HepG2 (cell line): ENCODE measurements at regions not wholly inside any gene's neighbourhood (a gene's known extent, or its start where the extent isn't known, plus 50 kb on each side); places are given as distances from the start of the nearest gene placed in this dataset.

Source experiments
- GATAD1 ChIP-seq: IDR thresholded peaks from 2 replicates; pipeline ENCODE4 v1.6.1; 2016; ENCODE audit warnings: missing genetic modification reagents, missing compliant biosample characterization
- HCFC1 ChIP-seq: fragments of 150-350 bp; IDR thresholded peaks from 2 replicates; pipeline ENCODE4 v1.6.1; 2014; ENCODE audit warnings: low read depth, low read length
- MED13 ChIP-seq: sonication (generic); formaldehyde crosslinking; IDR thresholded peaks from 2 replicates; pipeline ENCODE4 v1.5.0; 2020; ENCODE audit warnings: missing genetic modification reagents
- MYC ChIP-seq: sonication (generic); formaldehyde crosslinking; IDR thresholded peaks from 2 replicates; pipeline ENCODE4 v1.9.0; 2021; ENCODE audit warnings: missing genetic modification reagents, borderline replicate concordance
- POLR2A ChIP-seq, 2 experiments: IDR thresholded peaks; 2 replicates each; pipeline ENCODE4 v1.6.1; 2011; ENCODE audit warnings: low read depth in 2 of 2, low read length in 2 of 2, mild to moderate bottlenecking in 1 of 2, moderate library complexity in 1 of 2; ENCODE audit not compliant: insufficient read depth in 1 of 2
- POLR2AphosphoS5 ChIP-seq: IDR thresholded peaks from 2 replicates; pipeline ENCODE4 v1.6.1; 2012; ENCODE audit warnings: low read depth, low read length
- TARDBP ChIP-seq: sonication (generic); formaldehyde crosslinking; IDR thresholded peaks from 2 replicates; pipeline ENCODE4 v1.8.0; 2022; ENCODE audit warnings: mild to moderate bottlenecking, missing genetic modification reagents
- TOPORS ChIP-seq: sonication (generic); formaldehyde crosslinking; IDR thresholded peaks from 2 replicates; pipeline ENCODE4 v1.8.0; 2023; ENCODE audit warnings: mild to moderate bottlenecking, missing genetic modification reagents
- ZBTB1 ChIP-seq: sonication (generic); formaldehyde crosslinking; IDR thresholded peaks from 2 replicates; pipeline ENCODE4 v1.4.0; 2020; ENCODE audit warnings: missing genetic modification reagents, borderline replicate concordance
- TF ChIP-seq, protein P1 (sequence below): sonication (generic); formaldehyde crosslinking; IDR thresholded peaks from 2 replicates; pipeline ENCODE4 v1.4.0; 2020; ENCODE audit warnings: mild to moderate bottlenecking, missing genetic modification reagents
- TF ChIP-seq, protein P2 (sequence below), 2 experiments: IDR thresholded peaks; 2 replicates each; pipeline ENCODE4 v1.6.1; 2011 to 2012; ENCODE audit warnings: low read length in 2 of 2, borderline replicate concordance in 1 of 2, low read depth in 1 of 2, mild to moderate bottlenecking in 1 of 2, moderate library complexity in 1 of 2
- TF ChIP-seq, protein P3 (sequence below): sonication (generic); formaldehyde crosslinking; IDR thresholded peaks from 2 replicates; pipeline ENCODE4 v1.5.0; 2020; ENCODE audit warnings: mild to moderate bottlenecking, missing genetic modification reagents, moderate library complexity
- TF ChIP-seq, protein P4 (sequence below): sonication (generic); formaldehyde crosslinking; IDR thresholded peaks from 2 replicates; pipeline ENCODE4 v1.5.0; 2020; ENCODE audit warnings: mild to moderate bottlenecking, missing genetic modification reagents, borderline replicate concordance
- TF ChIP-seq, protein P5 (sequence below): sonication (generic); formaldehyde crosslinking; IDR thresholded peaks from 2 replicates; pipeline ENCODE4 v1.4.0; 2020; ENCODE audit warnings: missing genetic modification reagents, mild to moderate bottlenecking, borderline replicate concordance

DNA sequence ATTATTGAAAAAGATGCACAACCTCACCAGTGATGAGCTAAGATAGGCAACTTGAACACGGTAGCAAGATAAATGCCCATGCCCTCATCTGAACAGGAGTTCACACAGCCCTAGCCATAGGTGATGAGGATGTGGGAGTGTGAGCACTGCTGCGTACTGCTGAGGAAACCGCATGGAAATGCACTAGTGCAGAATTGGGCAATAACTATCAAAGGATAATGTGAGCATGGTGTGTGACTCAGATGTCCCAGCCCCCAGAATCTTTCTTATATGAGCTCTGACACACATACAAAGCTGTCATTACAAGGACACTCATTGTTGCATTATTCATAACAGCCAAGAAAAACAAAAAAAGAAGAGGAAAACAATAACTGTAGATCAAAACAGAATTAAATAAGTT is 521.2 kb downstream of the IRX1 start:
- TF ChIP-seq TARDBP (CRISPR knock-in tag), result no peak
- TF ChIP-seq ZBTB1 (CRISPR knock-in tag), result no peak
- no peak for TF ChIP-seq HCFC1
- no peak for TF ChIP-seq POLR2A (IDR thresholded peaks at IDR 0.05; ENCODE audit: insufficient read depth in 1 of 2, low read depth in 2 of 2, low read length in 2 of 2)
- TF ChIP-seq, protein P1, sequence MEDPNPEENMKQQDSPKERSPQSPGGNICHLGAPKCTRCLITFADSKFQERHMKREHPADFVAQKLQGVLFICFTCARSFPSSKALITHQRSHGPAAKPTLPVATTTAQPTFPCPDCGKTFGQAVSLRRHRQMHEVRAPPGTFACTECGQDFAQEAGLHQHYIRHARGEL, result no peak
- no peak for TF ChIP-seq TOPORS (CRISPR knock-in tag)
- TF ChIP-seq, protein P2, sequence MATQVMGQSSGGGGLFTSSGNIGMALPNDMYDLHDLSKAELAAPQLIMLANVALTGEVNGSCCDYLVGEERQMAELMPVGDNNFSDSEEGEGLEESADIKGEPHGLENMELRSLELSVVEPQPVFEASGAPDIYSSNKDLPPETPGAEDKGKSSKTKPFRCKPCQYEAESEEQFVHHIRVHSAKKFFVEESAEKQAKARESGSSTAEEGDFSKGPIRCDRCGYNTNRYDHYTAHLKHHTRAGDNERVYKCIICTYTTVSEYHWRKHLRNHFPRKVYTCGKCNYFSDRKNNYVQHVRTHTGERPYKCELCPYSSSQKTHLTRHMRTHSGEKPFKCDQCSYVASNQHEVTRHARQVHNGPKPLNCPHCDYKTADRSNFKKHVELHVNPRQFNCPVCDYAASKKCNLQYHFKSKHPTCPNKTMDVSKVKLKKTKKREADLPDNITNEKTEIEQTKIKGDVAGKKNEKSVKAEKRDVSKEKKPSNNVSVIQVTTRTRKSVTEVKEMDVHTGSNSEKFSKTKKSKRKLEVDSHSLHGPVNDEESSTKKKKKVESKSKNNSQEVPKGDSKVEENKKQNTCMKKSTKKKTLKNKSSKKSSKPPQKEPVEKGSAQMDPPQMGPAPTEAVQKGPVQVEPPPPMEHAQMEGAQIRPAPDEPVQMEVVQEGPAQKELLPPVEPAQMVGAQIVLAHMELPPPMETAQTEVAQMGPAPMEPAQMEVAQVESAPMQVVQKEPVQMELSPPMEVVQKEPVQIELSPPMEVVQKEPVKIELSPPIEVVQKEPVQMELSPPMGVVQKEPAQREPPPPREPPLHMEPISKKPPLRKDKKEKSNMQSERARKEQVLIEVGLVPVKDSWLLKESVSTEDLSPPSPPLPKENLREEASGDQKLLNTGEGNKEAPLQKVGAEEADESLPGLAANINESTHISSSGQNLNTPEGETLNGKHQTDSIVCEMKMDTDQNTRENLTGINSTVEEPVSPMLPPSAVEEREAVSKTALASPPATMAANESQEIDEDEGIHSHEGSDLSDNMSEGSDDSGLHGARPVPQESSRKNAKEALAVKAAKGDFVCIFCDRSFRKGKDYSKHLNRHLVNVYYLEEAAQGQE (IDR thresholded peaks at IDR 0.05; ENCODE audit: borderline replicate concordance in 1 of 2, low read depth in 1 of 2, low read length in 2 of 2), result no peak
- TF ChIP-seq, protein P3, sequence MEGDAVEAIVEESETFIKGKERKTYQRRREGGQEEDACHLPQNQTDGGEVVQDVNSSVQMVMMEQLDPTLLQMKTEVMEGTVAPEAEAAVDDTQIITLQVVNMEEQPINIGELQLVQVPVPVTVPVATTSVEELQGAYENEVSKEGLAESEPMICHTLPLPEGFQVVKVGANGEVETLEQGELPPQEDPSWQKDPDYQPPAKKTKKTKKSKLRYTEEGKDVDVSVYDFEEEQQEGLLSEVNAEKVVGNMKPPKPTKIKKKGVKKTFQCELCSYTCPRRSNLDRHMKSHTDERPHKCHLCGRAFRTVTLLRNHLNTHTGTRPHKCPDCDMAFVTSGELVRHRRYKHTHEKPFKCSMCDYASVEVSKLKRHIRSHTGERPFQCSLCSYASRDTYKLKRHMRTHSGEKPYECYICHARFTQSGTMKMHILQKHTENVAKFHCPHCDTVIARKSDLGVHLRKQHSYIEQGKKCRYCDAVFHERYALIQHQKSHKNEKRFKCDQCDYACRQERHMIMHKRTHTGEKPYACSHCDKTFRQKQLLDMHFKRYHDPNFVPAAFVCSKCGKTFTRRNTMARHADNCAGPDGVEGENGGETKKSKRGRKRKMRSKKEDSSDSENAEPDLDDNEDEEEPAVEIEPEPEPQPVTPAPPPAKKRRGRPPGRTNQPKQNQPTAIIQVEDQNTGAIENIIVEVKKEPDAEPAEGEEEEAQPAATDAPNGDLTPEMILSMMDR (CRISPR knock-in tag), result no peak
- TF ChIP-seq MED13 (CRISPR knock-in tag), result no peak
- TF ChIP-seq GATAD1 (CRISPR knock-in tag), result no peak
- TF ChIP-seq, protein P4, sequence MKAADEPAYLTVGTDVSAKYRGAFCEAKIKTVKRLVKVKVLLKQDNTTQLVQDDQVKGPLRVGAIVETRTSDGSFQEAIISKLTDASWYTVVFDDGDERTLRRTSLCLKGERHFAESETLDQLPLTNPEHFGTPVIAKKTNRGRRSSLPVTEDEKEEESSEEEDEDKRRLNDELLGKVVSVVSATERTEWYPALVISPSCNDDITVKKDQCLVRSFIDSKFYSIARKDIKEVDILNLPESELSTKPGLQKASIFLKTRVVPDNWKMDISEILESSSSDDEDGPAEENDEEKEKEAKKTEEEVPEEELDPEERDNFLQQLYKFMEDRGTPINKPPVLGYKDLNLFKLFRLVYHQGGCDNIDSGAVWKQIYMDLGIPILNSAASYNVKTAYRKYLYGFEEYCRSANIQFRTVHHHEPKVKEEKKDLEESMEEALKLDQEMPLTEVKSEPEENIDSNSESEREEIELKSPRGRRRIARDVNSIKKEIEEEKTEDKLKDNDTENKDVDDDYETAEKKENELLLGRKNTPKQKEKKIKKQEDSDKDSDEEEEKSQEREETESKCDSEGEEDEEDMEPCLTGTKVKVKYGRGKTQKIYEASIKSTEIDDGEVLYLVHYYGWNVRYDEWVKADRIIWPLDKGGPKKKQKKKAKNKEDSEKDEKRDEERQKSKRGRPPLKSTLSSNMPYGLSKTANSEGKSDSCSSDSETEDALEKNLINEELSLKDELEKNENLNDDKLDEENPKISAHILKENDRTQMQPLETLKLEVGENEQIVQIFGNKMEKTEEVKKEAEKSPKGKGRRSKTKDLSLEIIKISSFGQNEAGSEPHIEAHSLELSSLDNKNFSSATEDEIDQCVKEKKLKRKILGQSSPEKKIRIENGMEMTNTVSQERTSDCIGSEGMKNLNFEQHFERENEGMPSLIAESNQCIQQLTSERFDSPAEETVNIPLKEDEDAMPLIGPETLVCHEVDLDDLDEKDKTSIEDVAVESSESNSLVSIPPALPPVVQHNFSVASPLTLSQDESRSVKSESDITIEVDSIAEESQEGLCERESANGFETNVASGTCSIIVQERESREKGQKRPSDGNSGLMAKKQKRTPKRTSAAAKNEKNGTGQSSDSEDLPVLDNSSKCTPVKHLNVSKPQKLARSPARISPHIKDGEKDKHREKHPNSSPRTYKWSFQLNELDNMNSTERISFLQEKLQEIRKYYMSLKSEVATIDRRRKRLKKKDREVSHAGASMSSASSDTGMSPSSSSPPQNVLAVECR (CRISPR knock-in tag), result no peak
- no peak for TF ChIP-seq POLR2AphosphoS5
- TF ChIP-seq MYC (CRISPR knock-in tag), result no peak
- TF ChIP-seq, protein P5, sequence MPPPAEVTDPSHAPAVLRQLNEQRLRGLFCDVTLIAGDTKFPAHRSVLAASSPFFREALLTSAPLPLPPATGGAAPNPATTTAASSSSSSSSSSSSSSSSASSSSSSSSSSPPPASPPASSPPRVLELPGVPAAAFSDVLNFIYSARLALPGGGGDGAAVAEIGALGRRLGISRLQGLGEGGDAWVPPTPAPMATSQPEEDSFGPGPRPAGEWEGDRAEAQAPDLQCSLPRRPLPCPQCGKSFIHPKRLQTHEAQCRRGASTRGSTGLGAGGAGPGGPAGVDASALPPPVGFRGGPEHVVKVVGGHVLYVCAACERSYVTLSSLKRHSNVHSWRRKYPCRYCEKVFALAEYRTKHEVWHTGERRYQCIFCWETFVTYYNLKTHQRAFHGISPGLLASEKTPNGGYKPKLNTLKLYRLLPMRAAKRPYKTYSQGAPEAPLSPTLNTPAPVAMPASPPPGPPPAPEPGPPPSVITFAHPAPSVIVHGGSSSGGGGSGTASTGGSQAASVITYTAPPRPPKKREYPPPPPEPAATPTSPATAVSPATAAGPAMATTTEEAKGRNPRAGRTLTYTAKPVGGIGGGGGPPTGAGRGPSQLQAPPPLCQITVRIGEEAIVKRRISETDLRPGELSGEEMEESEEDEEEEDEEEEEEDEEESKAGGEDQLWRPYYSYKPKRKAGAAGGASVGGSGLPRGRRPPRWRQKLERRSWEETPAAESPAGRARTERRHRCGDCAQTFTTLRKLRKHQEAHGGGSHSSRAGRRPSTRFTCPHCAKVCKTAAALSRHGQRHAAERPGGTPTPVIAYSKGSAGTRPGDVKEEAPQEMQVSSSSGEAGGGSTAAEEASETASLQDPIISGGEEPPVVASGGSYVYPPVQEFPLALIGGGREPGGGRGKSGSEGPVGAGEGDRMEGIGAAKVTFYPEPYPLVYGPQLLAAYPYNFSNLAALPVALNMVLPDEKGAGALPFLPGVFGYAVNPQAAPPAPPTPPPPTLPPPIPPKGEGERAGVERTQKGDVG, result no peak
